DMS 273 (cell line): ENCODE measurements at regions not wholly inside any gene's neighbourhood (a gene's known extent, or its start where the extent isn't known, plus 50 kb on each side); places are given as distances from the start of the nearest gene placed in this dataset.
"Not testable (repeated sequence)": the region's sequence is repeated elsewhere in the genome, so short reads cannot be mapped to it uniquely, and the experiment has no call there.

ENCODE experiments used
- DNase-seq: peaks from one replicate; lab custom pipeline; 2025; ENCODE audit not compliant: unreplicated experiment; lab: John Stamatoyannopoulos, UW

- DNase-seq, result no peak
Observed at GRCh38 chr10:44278837-44279324, 106.0 kb downstream of the CXCL12 start.

GRCh38 chr10:44268435-44268948 lies 116.4 kb downstream of the CXCL12 start:
- DNase-seq, result not testable (repeated sequence)

- DNase-seq, result no peak
Observed at GRCh38 chr10:44267007-44267406, 117.9 kb downstream of the CXCL12 start.

- no peak for DNase-seq
Observed at GRCh38 chr10:44264244-44264643, 120.7 kb downstream of the CXCL12 start.

GRCh38 chr10:44263771-44264170 lies 121.1 kb downstream of the CXCL12 start:
- no peak for DNase-seq

- no peak for DNase-seq
Observed at GRCh38 chr10:44262551-44263251, 122.2 kb downstream of the CXCL12 start.

- DNase-seq, result no peak
Observed at GRCh38 chr10:44261710-44262455, 123.0 kb downstream of the CXCL12 start.

- no peak for DNase-seq
Observed at GRCh38 chr10:44261296-44261695, 123.6 kb downstream of the CXCL12 start.

- no peak for DNase-seq
Observed at GRCh38 chr10:44260286-44260928, 124.5 kb downstream of the CXCL12 start.

- no peak for DNase-seq
Observed at GRCh38 chr10:44259090-44259874, 125.6 kb downstream of the CXCL12 start.

- DNase-seq, result no peak
Observed at GRCh38 chr10:44258460-44259089, 126.3 kb downstream of the CXCL12 start.

- DNase-seq, result no peak
Observed at GRCh38 chr10:44258019-44258418, 126.9 kb downstream of the CXCL12 start.

GRCh38 chr10:44253769-44254462 lies 131.0 kb downstream of the CXCL12 start:
- no peak for DNase-seq

- not testable (repeated sequence) for DNase-seq
Observed at GRCh38 chr10:44252631-44253030, 132.3 kb downstream of the CXCL12 start.

- DNase-seq, result not testable (repeated sequence)
Observed at GRCh38 chr10:44249933-44250332, 135.0 kb downstream of the CXCL12 start.

GRCh38 chr10:44249490-44249889 lies 135.4 kb downstream of the CXCL12 start:
- DNase-seq, result no peak

- not testable (repeated sequence) for DNase-seq
Observed at GRCh38 chr10:44246700-44247099, 138.2 kb downstream of the CXCL12 start.

GRCh38 chr10:44246287-44246686 lies 138.6 kb downstream of the CXCL12 start:
- not testable (repeated sequence) for DNase-seq

- DNase-seq, result no peak
Observed at GRCh38 chr10:44245601-44245938, 139.3 kb downstream of the CXCL12 start.
